GM12878 (cell line): ENCODE measurements at regions not wholly inside any gene's neighbourhood (a gene's known extent, or its start where the extent isn't known, plus 50 kb on each side); places are given as distances from the start of the nearest gene placed in this dataset.

ENCODE experiments used
- ATAC-seq: fragments of 200-7000 bp; cut with Tn5 transposase; 3 replicates; pipeline ENCODE4 v1.9.1; 2020; ENCODE audit warnings: mild to moderate bottlenecking, moderate library complexity
- BruUV-seq: library from RNA; stranded (reverse); fragments of 400-500 nt; replicated peaks from 2 replicates; lab custom pipeline; 2021; lab: Mats Ljungman, UMichigan
- CTCF ChIA-PET: fragments of 300-600 bp; sonication (Branson Sonifier 250); formaldehyde crosslinking; extraction: SDS; loops from one replicate; lab custom pipeline; 2021; ENCODE audit warnings: inconsistent platforms; lab: Yijun Ruan, JAX
- POLR2A ChIA-PET: fragments of 350-600 bp; formaldehyde crosslinking; extraction: SDS; loops from one replicate; lab custom pipeline; 2021; ENCODE audit warnings: inconsistent platforms; lab: Charles Lee
- RAD21 ChIA-PET: fragments of 300-600 bp; sonication (Branson Sonifier 250); formaldehyde crosslinking; loops from one replicate; lab custom pipeline; 2023; ENCODE audit warnings: antibody characterized with exemption; ENCODE audit not compliant: unreplicated experiment; lab: Charles Lee
- SMC1A ChIA-PET: fragments of 300-600 bp; sonication (Branson Sonifier 250); formaldehyde crosslinking; loops from one replicate; lab custom pipeline; 2023; ENCODE audit not compliant: unreplicated experiment, uncharacterized antibody; lab: Charles Lee
- DNase-seq: peaks from one replicate; pipeline ENCODE4 v3.0.0-alpha.2; 2011; ENCODE audit warnings: low read depth, low spot score
- FAIRE-seq: peaks from 3 replicates; lab custom pipeline; 2011; peaks lifted over from hg19 to GRCh38; lab: Jason Lieb, UNC
- H2AFZ ChIP-seq: 2 replicates; pipeline ENCODE4 v1.6.0; 2011; ENCODE audit warnings: low read depth, low read length, control low read depth; ENCODE audit not compliant: control insufficient read depth
- H3K27ac ChIP-seq: 2 replicates; pipeline ENCODE4 v1.5.1; 2011; ENCODE audit warnings: control low read depth; ENCODE audit not compliant: control insufficient read depth, insufficient read depth
- H3K27me3 ChIP-seq, 2 experiments: replicated peaks in 1 of 2; 2 replicates each; pipeline versions ENCODE4 v1.6.0 to v1.6.1; 2011; ENCODE audit warnings: low read length in 1 of 2; ENCODE audit not compliant: control insufficient read depth in 2 of 2, insufficient read depth in 2 of 2
- H3K36me3 ChIP-seq, 2 experiments: 2 replicates each; pipeline ENCODE4 v1.5.1; 2011; ENCODE audit warnings: low read length in 1 of 2; ENCODE audit not compliant: control insufficient read depth in 2 of 2, insufficient read depth in 2 of 2
- H3K4me1 ChIP-seq: 2 replicates; pipeline ENCODE4 v1.6.1; 2011; ENCODE audit warnings: mild to moderate bottlenecking, low read length, moderate library complexity, mixed read lengths; ENCODE audit not compliant: control insufficient read depth, insufficient read depth
- H3K4me2 ChIP-seq: 2 replicates; pipeline ENCODE4 v1.6.0; 2011; ENCODE audit warnings: control low read depth; ENCODE audit not compliant: control insufficient read depth, insufficient read depth
- H3K4me3 ChIP-seq: fragments of 200-600 bp; sonication (generic); 2 replicates; pipeline ENCODE4 v1.5.1; 2016
- H3K79me2 ChIP-seq: 2 replicates; pipeline ENCODE4 v1.6.0; 2011; ENCODE audit warnings: low read length; ENCODE audit not compliant: control insufficient read depth, insufficient read depth
- H3K9ac ChIP-seq: 2 replicates; pipeline ENCODE4 v1.8.0; 2011; ENCODE audit warnings: low read length, control low read depth, mixed read lengths; ENCODE audit not compliant: control insufficient read depth, insufficient read depth
- H3K9me3 ChIP-seq: replicated peaks from 3 replicates; pipeline ENCODE4 v1.5.1; 2011; ENCODE audit warnings: mild to moderate bottlenecking, low read length; ENCODE audit not compliant: control insufficient read depth, insufficient read depth
- H4K20me1 ChIP-seq: 2 replicates; pipeline ENCODE4 v1.6.0; 2011; ENCODE audit not compliant: control insufficient read depth, insufficient read depth
- BHLHE40 ChIP-seq, 2 experiments: fragments of 450-650 bp in 1 of 2; IDR thresholded peaks; 2 replicates each; pipeline ENCODE4 v1.6.1; 2011 to 2017; ENCODE audit warnings: low read depth in 2 of 2, borderline replicate concordance in 1 of 2, improper control_type of control experiment in 1 of 2, low read length in 1 of 2, mild to moderate bottlenecking in 1 of 2
- CBX5 ChIP-seq: sonication (generic); IDR thresholded peaks from 2 replicates; pipeline ENCODE4 v1.6.1; 2016; ENCODE audit warnings: low read depth, moderate library complexity, mild to moderate bottlenecking, inconsistent platforms
- CEBPB ChIP-seq, 2 experiments: fragments of 150-350 bp in 1 of 2; IDR thresholded peaks; 2 replicates each; pipeline ENCODE4 v1.6.1; 2012 to 2014; ENCODE audit warnings: low read depth in 2 of 2, low read length in 2 of 2, borderline replicate concordance in 1 of 2, inconsistent platforms in 1 of 2
- CUX1 ChIP-seq: IDR thresholded peaks from 2 replicates; pipeline ENCODE4 v1.6.1; 2012; ENCODE audit warnings: improper control_type of control experiment, low read depth, low read length; ENCODE audit not compliant: insufficient replicate concordance
- HCFC1 ChIP-seq: fragments of 150-350 bp; IDR thresholded peaks from 2 replicates; pipeline ENCODE4 v1.6.1; 2014; ENCODE audit warnings: low read length
- MTA2 ChIP-seq: fragments of 450-650 bp; IDR thresholded peaks from 2 replicates; pipeline ENCODE4 v1.6.1; 2016; ENCODE audit warnings: low read depth, mild to moderate bottlenecking, moderate library complexity
- MYC ChIP-seq: IDR thresholded peaks from 2 replicates; pipeline ENCODE4 v1.6.1; 2011; ENCODE audit warnings: mild to moderate bottlenecking, low read length, moderate library complexity, inconsistent platforms; ENCODE audit not compliant: insufficient read depth, insufficient replicate concordance, insufficient read length, severe bottlenecking
- NFIC ChIP-seq: IDR thresholded peaks from 2 replicates; pipeline ENCODE4 v1.6.1; 2012; ENCODE audit warnings: low read depth, mild to moderate bottlenecking, inconsistent platforms, low read length, moderate library complexity
- NRF1 ChIP-seq: conservative IDR thresholded peaks from 2 replicates; pipeline ENCODE4 v1.6.1; 2011; ENCODE audit warnings: mild to moderate bottlenecking, low read depth, low read length, improper control_type of control experiment
- TBL1XR1 ChIP-seq: IDR thresholded peaks from 2 replicates; pipeline ENCODE4 v1.6.1; 2012; ENCODE audit warnings: low read depth, low read length, improper control_type of control experiment
- TCF12 ChIP-seq: IDR thresholded peaks from 2 replicates; pipeline ENCODE4 v1.6.1; 2011; ENCODE audit warnings: low read depth, mild to moderate bottlenecking, low read length
- ZNF274 ChIP-seq: IDR thresholded peaks from one replicate; pipeline ENCODE4 v1.8.0; 2011; ENCODE audit not compliant: insufficient read length, insufficient read depth
- WGBS: methylation state at CpG from one replicate; pipeline ENCODE4 v1.1.6; 2016; ENCODE audit warnings: low lambda C conversion rate; ENCODE audit not compliant: insufficient replicate concordance, insufficient coverage; ENCODE audit errors: missing lambda C conversion rate; 5-methylcytosine and 5-hydroxymethylcytosine counted together
- in situ Hi-C: fragments of 300-500 bp; cut with MboI; formaldehyde crosslinking; loops from 9 replicates; pipeline ENCODE4 v1.14.3; 2018; ENCODE audit warnings: mixed read lengths
- intact Hi-C: fragments of 100-400 bp; cut with micrococcal nuclease; formaldehyde crosslinking; loops from one replicate; pipeline ENCODE4 v1.14.2; 2022; ENCODE audit not compliant: unreplicated experiment
- TF ChIP-seq, protein P1 (sequence below): IDR thresholded peaks from 2 replicates; pipeline ENCODE4 v1.6.1; 2012; ENCODE audit warnings: low read depth, low read length, improper control_type of control experiment

- H3K4me1 ChIP-seq = no peaks in the 10 kb centered on the region
- ChIA-PET CTCF (no interaction called here), RAD21 (no interaction called here), POLR2A (no interaction called here), SMC1A (interaction anchor here (1.6 kb wide), 1 partner anchor 10 kb away, joined by 4 read pairs; no protein-coding TSS in a partner anchor)
- H3K27me3 ChIP-seq = no peaks in the 10 kb centered on the region
- no peaks in the 10 kb centered on the region for H3K36me3 ChIP-seq
- FAIRE-seq = no peak
- no peak overlapping the region for H3K27ac ChIP-seq
- WGBS = 29% methylated on average over 2 of the region's 2 CpGs
- no peak for DNase-seq
- no peak overlapping the region for H3K4me2 ChIP-seq
- in situ Hi-C loops = no loop called here
- H3K9ac ChIP-seq = no peak overlapping the region
- no peak for ATAC-seq
- BruUV-seq = no TSS peak
- TF ChIP-seq MTA2 = no peak
- no peak for TF ChIP-seq TBL1XR1
- no peak for TF ChIP-seq MYC
- TF ChIP-seq CEBPB (IDR thresholded peaks at IDR 0.05; ENCODE audit: borderline replicate concordance in 1 of 2, low read depth in 2 of 2, low read length in 2 of 2) = no peak
- no peak for TF ChIP-seq CBX5
- no peak for TF ChIP-seq BHLHE40 (IDR thresholded peaks at IDR 0.05; ENCODE audit: borderline replicate concordance in 1 of 2, low read depth in 2 of 2, low read length in 1 of 2)
- no peak for TF ChIP-seq TCF12
- no peak for TF ChIP-seq ZNF274
- no peak for TF ChIP-seq CUX1
- TF ChIP-seq, protein P1, sequence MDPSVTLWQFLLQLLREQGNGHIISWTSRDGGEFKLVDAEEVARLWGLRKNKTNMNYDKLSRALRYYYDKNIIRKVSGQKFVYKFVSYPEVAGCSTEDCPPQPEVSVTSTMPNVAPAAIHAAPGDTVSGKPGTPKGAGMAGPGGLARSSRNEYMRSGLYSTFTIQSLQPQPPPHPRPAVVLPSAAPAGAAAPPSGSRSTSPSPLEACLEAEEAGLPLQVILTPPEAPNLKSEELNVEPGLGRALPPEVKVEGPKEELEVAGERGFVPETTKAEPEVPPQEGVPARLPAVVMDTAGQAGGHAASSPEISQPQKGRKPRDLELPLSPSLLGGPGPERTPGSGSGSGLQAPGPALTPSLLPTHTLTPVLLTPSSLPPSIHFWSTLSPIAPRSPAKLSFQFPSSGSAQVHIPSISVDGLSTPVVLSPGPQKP = no peak
- no peak for TF ChIP-seq HCFC1
- TF ChIP-seq NRF1 = no peak
- TF ChIP-seq NFIC = no peak
- H2AFZ ChIP-seq = no peak overlapping the region
- no peak overlapping the region for H3K4me3 ChIP-seq
- H3K9me3 ChIP-seq = no peaks in the 10 kb centered on the region
- intact Hi-C loops = no loop called here
- H3K79me2 ChIP-seq = no peaks in the 10 kb centered on the region
- no peaks in the 10 kb centered on the region for H4K20me1 ChIP-seq
These were observed 361.6 kb downstream of the MYCN start for GRCh38 chr2:16301961-16302360.
